ENCODE measurements at regions not wholly inside any gene's neighbourhood (a gene's known extent, or its start where the extent isn't known, plus 50 kb on each side); places are given as distances from the start of the nearest gene placed in this dataset.

DNA sequence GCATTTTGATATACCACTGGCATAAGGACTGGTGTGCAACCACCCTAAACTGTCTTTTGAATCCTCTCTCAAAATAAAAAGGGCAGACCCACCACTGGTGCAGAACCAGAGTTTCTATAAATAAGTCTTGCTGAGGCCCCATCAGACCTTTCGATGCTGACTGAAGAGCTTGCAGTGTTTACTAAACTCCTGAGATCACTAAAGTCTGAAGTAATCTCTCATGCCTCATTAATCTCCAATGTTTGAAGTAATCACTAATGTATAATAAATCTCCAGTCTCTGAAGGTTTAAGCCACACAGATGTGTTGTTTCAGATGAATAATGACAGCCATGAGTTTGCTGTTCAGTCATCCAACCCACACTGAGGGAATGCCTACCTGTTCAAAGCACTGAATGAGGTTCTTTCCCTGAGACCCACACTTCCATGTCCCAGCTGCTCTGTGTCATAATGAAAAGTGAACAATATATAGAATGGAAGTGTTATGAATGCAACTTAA lies 50.6 kb upstream of the DEUP1 start:
- Histone ChIP-seq H3K36me3 (ENCODE audit: control insufficient read depth in 4 of 4, insufficient read depth in 4 of 4, low read length in 4 of 4) (no peaks in the 10 kb centered on the region), H3K9ac (ENCODE audit: insufficient read depth in 1 of 2, low read length in 2 of 2) (no peak overlapping the region), H3K27me3 (ENCODE audit: control insufficient read depth in 3 of 3, insufficient read depth in 3 of 3, low read length in 2 of 3) (no peaks in the 10 kb centered on the region), H3K4me1 (ENCODE audit: control insufficient read depth in 5 of 5, insufficient read depth in 5 of 5, low read length in 5 of 5) (peaks cover 0 to 5% (median 0%) of the 10 kb centered on the region in 5 donors), H3K4me3 (no peak overlapping the region), H3K27ac (ENCODE audit: low read depth in 1 of 2, low read length in 1 of 2) (no peak overlapping the region), H3K9me3 (ENCODE audit: control insufficient read depth in 4 of 4, insufficient read depth in 3 of 4, low read length in 3 of 4) (no peaks in the 10 kb centered on the region)
- no peak for DNase-seq
- TF ChIP-seq CTCF (IDR thresholded peaks at IDR 0.05; ENCODE audit: control extremely low read depth, extremely low read depth) = no peak
- whole genome bisulfite sequencing, 2 donors = 50 to 69% methylated on average over 1 of the region's 1 CpG
- ATAC-seq (ENCODE audit: insufficient read depth, low FRiP score) = no peak

All from lung (tissue), 11 donors.